Lung (tissue), 11 donors: ENCODE measurements at regions not wholly inside any gene's neighbourhood (a gene's known extent, or its start where the extent isn't known, plus 50 kb on each side); places are given as distances from the start of the nearest gene placed in this dataset.

Experiments
- ATAC-seq: fragments of 200-7000 bp; cut with Tn5 transposase; one replicate; pipeline ENCODE4 v1.9.1; 2020; ENCODE audit warnings: moderate number of reproducible peaks; ENCODE audit not compliant: insufficient read depth, low FRiP score
- DNase-seq, 3 donors: peaks; one replicate each; pipeline ENCODE4 v3.0.0-alpha.2; 2013 to 2017
- H3K27ac ChIP-seq, 2 donors: one replicate each; pipeline ENCODE4 v1.5.1; 2013; ENCODE audit warnings: mild to moderate bottlenecking in 2 of 2, moderate library complexity in 2 of 2, control low read depth in 1 of 2, inconsistent platforms in 1 of 2, low read depth in 1 of 2, low read length in 1 of 2
- H3K27me3 ChIP-seq, 3 donors: one replicate each; pipeline ENCODE4 v1.5.1; 2013; ENCODE audit warnings: low read length in 2 of 3; ENCODE audit not compliant: control insufficient read depth in 3 of 3, insufficient read depth in 3 of 3
- H3K36me3 ChIP-seq, 4 donors: one replicate each; pipeline ENCODE4 v1.5.1; 2013; ENCODE audit warnings: low read length in 4 of 4, mild to moderate bottlenecking in 1 of 4, moderate library complexity in 1 of 4; ENCODE audit not compliant: control insufficient read depth in 4 of 4, insufficient read depth in 4 of 4
- H3K4me1 ChIP-seq, 5 donors: one replicate each; pipeline ENCODE4 v1.5.1; 2013; ENCODE audit warnings: low read length in 5 of 5, mild to moderate bottlenecking in 2 of 5, moderate library complexity in 1 of 5; ENCODE audit not compliant: control insufficient read depth in 5 of 5, insufficient read depth in 5 of 5
- H3K4me3 ChIP-seq: one replicate; pipeline ENCODE4 v1.5.1; 2013; ENCODE audit warnings: mild to moderate bottlenecking, control low read depth, moderate library complexity
- H3K9ac ChIP-seq, 2 donors: one replicate each; pipeline ENCODE4 v1.5.1; 2013; ENCODE audit warnings: low read length in 2 of 2, control low read depth in 1 of 2; ENCODE audit not compliant: insufficient read depth in 1 of 2
- H3K9me3 ChIP-seq, 4 donors: one replicate each; pipeline ENCODE4 v1.5.1; 2013; ENCODE audit warnings: low read length in 3 of 4, mild to moderate bottlenecking in 1 of 4, moderate library complexity in 1 of 4; ENCODE audit not compliant: control insufficient read depth in 4 of 4, insufficient read depth in 3 of 4
- WGBS, 2 donors: extraction: QIAGEN DNeasy Blood & Tissue Kit; methylation state at CpG; one replicate each; pipeline ENCODE4 v1.1.7; 2013; 5-methylcytosine and 5-hydroxymethylcytosine counted together
- TF ChIP-seq, protein P1 (sequence below): IDR thresholded peaks from 2 replicates; pipeline ENCODE4 v1.5.1; 2012; ENCODE audit warnings: mild to moderate bottlenecking; ENCODE audit errors: control extremely low read depth, extremely low read depth
- donor health status: control.
- donor health status: control.
- donor health status: Bipolar disorder and iron deficiency.
- donor health status: healthy.
- donor health status: DM: yes; HTN: yes; CAD: no.

DNA sequence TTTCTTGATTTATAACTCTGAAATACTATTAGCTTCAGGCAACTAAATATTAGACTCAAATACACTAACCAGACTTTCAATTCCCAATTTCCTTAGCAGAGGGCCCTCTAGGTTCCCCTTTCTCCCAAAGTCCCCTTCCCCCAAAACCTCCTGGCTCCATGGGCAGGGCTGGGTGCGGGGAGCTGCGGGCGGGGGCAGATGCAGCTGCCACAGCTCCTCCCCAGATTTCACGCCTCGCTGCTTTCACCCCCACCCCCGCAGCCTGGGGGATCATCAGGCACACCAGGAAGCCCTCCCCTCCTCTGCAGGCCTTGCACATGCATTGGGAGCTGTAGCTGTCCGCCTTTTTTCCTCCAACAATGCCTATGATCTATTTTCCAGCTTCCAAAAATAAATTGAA lies 82.8 kb upstream of the SPATA31C2 start:
- Histone ChIP-seq H3K9ac (no peak overlapping the region), H3K27ac (no peak overlapping the region), H3K9me3 (peaks cover 0 to 2% (median 0%) of the 10 kb centered on the region in 4 donors), H3K4me3 (no peak overlapping the region), H3K27me3 (no peaks in the 10 kb centered on the region), H3K4me1 (peaks cover 0 to 15% (median 5%) of the 10 kb centered on the region in 5 donors), H3K36me3 (no peaks in the 10 kb centered on the region)
- TF ChIP-seq, protein P1, sequence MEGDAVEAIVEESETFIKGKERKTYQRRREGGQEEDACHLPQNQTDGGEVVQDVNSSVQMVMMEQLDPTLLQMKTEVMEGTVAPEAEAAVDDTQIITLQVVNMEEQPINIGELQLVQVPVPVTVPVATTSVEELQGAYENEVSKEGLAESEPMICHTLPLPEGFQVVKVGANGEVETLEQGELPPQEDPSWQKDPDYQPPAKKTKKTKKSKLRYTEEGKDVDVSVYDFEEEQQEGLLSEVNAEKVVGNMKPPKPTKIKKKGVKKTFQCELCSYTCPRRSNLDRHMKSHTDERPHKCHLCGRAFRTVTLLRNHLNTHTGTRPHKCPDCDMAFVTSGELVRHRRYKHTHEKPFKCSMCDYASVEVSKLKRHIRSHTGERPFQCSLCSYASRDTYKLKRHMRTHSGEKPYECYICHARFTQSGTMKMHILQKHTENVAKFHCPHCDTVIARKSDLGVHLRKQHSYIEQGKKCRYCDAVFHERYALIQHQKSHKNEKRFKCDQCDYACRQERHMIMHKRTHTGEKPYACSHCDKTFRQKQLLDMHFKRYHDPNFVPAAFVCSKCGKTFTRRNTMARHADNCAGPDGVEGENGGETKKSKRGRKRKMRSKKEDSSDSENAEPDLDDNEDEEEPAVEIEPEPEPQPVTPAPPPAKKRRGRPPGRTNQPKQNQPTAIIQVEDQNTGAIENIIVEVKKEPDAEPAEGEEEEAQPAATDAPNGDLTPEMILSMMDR = no peak
- ATAC-seq (no peak), DNase-seq (no peak)
- 76 to 81% methylated on average over 7 of the region's 7 CpGs for WGBS, 2 donors

DNA sequence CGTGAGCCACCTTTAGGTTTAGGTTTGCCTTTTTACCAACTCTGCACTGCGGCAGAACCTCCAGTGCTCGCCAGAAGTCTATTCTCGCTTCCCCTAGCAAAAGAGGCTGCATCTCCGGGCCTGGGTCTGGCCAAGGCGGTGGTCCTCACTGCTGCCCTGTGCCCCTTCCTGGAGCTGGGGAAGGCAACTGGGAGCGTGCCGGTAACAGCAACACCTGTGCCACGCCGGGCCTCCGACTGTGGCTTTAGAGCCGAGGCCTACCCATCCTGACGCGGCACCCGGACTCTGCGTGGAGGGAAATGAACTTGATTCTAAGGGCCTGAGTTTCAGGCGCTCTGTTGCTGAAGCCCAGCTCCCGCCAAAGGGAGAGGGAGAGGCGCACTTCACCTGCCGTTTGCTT lies 82.4 kb upstream of the SPATA31C2 start:
- 89 to 92% methylated on average over 20 of the region's 20 CpGs for WGBS, 2 donors
- no peaks in the 10 kb centered on the region for H3K27me3 ChIP-seq
- H3K27ac ChIP-seq = no peak overlapping the region
- H3K9me3 ChIP-seq = peaks cover 0 to 2% (median 0%) of the 10 kb centered on the region in 4 donors
- no peaks in the 10 kb centered on the region for H3K36me3 ChIP-seq
- H3K4me1 ChIP-seq = peaks cover 0 to 19% (median 5%) of the 10 kb centered on the region in 5 donors
- no peak overlapping the region for H3K9ac ChIP-seq
- TF ChIP-seq, protein P1 = no peak
- ATAC-seq (no peak), DNase-seq (no peak)
- H3K4me3 ChIP-seq = no peak overlapping the region

DNA sequence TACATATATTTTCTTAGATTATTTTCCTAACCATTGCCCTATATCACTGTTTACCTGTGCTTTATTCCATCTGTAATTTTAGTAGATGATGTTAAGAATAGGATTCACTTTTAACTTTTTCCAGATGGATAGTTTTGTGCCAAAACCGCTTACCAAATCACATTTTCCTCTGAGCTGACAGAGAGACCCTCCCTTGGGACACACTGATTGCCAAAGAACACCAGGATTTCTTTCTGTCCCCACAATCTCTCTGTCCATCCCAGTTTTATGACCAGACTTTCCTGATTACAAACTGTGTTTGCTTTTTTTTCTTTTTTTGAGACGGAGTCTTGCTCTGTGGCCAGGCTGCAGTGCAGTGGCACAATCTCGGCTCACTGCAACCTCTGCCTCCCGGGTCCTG lies 81.3 kb upstream of the SPATA31C2 start:
- Histone ChIP-seq H3K4me3 (no peak overlapping the region), H3K9ac (no peak overlapping the region), H3K4me1 (peaks cover 0 to 20% (median 5%) of the 10 kb centered on the region in 5 donors), H3K27ac (no peak overlapping the region), H3K27me3 (no peaks in the 10 kb centered on the region), H3K9me3 (peaks cover 0 to 2% (median 0%) of the 10 kb centered on the region in 4 donors), H3K36me3 (no peaks in the 10 kb centered on the region)
- DNase-seq (no peak), ATAC-seq (no peak)
- TF ChIP-seq, protein P1 = no peak
- WGBS, 2 donors = 82 to 90% methylated on average over 4 of the region's 4 CpGs

DNA sequence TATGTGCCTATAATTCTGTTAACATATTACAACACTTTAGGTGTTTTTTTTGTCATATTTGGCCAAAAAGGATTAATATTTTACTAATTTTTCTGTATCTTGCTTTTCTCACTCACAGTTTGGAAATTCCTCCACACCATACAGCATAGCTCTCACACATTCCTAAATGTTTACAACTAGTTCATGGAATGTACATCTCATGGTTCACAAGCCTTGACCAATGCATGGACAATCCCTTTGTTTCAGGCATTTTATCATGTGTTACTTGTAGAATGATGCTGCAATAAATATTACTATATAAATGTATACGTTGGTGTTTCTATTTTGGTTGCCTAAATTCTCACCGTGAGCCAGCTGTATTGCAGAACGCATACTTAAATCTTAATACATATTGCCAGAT lies 80.5 kb upstream of the SPATA31C2 start:
- ATAC-seq = no peak

More for the DNA sequence above, 80.5 kb upstream of the SPATA31C2 start:
- H3K27ac ChIP-seq = no peak overlapping the region
- no peak overlapping the region for H3K9ac ChIP-seq
- peak in 2 of 3 donors; percentile 68 to 71 for DNase-seq
- H3K4me1 ChIP-seq = peaks cover 0 to 20% (median 5%) of the 10 kb centered on the region in 5 donors
- peaks cover 0 to 2% (median 0%) of the 10 kb centered on the region in 4 donors for H3K9me3 ChIP-seq
- no peaks in the 10 kb centered on the region for H3K27me3 ChIP-seq
- TF ChIP-seq, protein P1 = no peak
- WGBS, 2 donors = 72 to 86% methylated on average over 3 of the region's 3 CpGs
- H3K4me3 ChIP-seq = no peak overlapping the region
- no peaks in the 10 kb centered on the region for H3K36me3 ChIP-seq
